AG09309 (cell line): ENCODE measurements at regions not wholly inside any gene's neighbourhood (a gene's known extent, or its start where the extent isn't known, plus 50 kb on each side); places are given as distances from the start of the nearest gene placed in this dataset.
A peak's percentile ranks its signal among the peaks of the same experiment; 100 is the strongest.

Source experiments
- DNase-seq: peaks from one replicate; pipeline ENCODE4 v3.0.0-alpha.2; 2010; ENCODE audit warnings: low read depth
- H3K4me3 ChIP-seq: 2 replicates; pipeline ENCODE4 v1.5.1; 2011; ENCODE audit warnings: mild to moderate bottlenecking, low read depth, low read length, moderate library complexity; ENCODE audit not compliant: control insufficient read depth
- CTCF ChIP-seq: IDR thresholded peaks from 2 replicates; pipeline ENCODE4 v1.5.1; 2011; ENCODE audit warnings: mild to moderate bottlenecking, low read depth, low read length, inconsistent platforms; ENCODE audit not compliant: insufficient read depth, control insufficient read depth; ENCODE audit errors: missing control alignments

- no peak overlapping the region for H3K4me3 ChIP-seq
- peak; percentile 13 for DNase-seq
- no peak for TF ChIP-seq CTCF
These were observed 482.6 kb upstream of the SEMA3A start for GRCh38 chr7:84677117-84677732.

- H3K4me3 ChIP-seq = no peak overlapping the region
- TF ChIP-seq CTCF = no peak
- DNase-seq = no peak
These were observed 481.0 kb upstream of the SEMA3A start for GRCh38 chr7:84675633-84676034.

GRCh38 chr7:84674236-84674913 is 479.8 kb upstream of the SEMA3A start:
- DNase-seq = no peak
- no peak for TF ChIP-seq CTCF

GRCh38 chr7:84669177-84669732 is 474.7 kb upstream of the SEMA3A start:
- TF ChIP-seq CTCF = no peak
- DNase-seq = no peak
- H3K4me3 ChIP-seq = no peak overlapping the region

More at GRCh38 chr7:84674236-84674913, 479.8 kb upstream of the SEMA3A start:
- H3K4me3 ChIP-seq = no peak overlapping the region

- TF ChIP-seq CTCF = no peak
- no peak for DNase-seq
- no peak overlapping the region for H3K4me3 ChIP-seq
These were observed 473.5 kb upstream of the SEMA3A start for GRCh38 chr7:84668116-84668515.

- TF ChIP-seq CTCF = no peak
- H3K4me3 ChIP-seq = no peak overlapping the region
- DNase-seq = no peak
These were observed 472.1 kb upstream of the SEMA3A start for GRCh38 chr7:84666651-84667050.
